ENCODE measurements at regions not wholly inside any gene's neighbourhood (a gene's known extent, or its start where the extent isn't known, plus 50 kb on each side); places are given as distances from the start of the nearest gene placed in this dataset.

DNA sequence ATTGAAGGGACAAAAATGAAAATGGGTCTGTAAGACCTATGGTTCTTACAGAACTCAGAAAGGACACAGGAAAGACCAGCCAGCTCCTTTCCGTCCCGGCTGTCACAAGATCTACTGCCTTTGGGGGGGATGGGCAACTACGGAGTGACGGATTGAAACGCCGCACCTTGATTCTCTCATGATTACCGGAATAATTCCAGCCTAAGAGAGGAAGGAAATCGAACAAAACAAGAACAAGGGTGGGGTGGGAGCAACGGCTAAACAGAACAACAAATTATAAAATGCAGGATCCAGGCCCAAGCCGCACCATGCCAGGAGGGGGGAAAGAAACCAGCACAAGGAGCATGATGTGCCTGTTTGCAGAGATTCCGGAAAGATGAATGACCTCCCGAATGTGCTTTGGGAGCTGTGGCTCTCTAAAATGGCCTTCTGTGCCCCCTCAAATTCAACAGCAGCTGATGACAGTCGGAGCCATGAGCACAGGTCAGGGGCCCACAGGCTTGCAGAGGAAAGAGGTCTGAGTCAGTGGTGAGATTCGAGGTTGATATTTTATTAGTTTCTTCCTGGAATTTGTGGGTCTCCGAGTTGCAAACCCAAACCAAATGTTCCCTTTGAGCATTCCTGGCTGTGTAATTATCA lies 72.1 kb downstream of the SPRING1 start:
- TF ChIP-seq, protein P1, sequence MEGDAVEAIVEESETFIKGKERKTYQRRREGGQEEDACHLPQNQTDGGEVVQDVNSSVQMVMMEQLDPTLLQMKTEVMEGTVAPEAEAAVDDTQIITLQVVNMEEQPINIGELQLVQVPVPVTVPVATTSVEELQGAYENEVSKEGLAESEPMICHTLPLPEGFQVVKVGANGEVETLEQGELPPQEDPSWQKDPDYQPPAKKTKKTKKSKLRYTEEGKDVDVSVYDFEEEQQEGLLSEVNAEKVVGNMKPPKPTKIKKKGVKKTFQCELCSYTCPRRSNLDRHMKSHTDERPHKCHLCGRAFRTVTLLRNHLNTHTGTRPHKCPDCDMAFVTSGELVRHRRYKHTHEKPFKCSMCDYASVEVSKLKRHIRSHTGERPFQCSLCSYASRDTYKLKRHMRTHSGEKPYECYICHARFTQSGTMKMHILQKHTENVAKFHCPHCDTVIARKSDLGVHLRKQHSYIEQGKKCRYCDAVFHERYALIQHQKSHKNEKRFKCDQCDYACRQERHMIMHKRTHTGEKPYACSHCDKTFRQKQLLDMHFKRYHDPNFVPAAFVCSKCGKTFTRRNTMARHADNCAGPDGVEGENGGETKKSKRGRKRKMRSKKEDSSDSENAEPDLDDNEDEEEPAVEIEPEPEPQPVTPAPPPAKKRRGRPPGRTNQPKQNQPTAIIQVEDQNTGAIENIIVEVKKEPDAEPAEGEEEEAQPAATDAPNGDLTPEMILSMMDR (conservative IDR thresholded peaks at IDR 0.05; ENCODE audit: low read length) = no peak
- TF ChIP-seq EZH2phosphoT487 (IDR thresholded peaks at IDR 0.05; ENCODE audit: borderline replicate concordance) = no peak
